ENCODE measurements at regions not wholly inside any gene's neighbourhood (a gene's known extent, or its start where the extent isn't known, plus 50 kb on each side); places are given as distances from the start of the nearest gene placed in this dataset.

GRCh38 chr14:38958589-38958988 lies 144.4 kb downstream of the SEC23A start:
- Histone ChIP-seq H4K20me1 (ENCODE audit: insufficient read depth, low read length) (no peaks in the 10 kb centered on the region), H2AK5ac (ENCODE audit: low read depth, low read length) (no peak overlapping the region), H3K4me3 (ENCODE audit: insufficient read depth, low read depth, low read length) (no peak overlapping the region), H3K79me1 (ENCODE audit: low read depth in 1 of 2, low read length in 2 of 2) (no peaks in the 10 kb centered on the region), H4K8ac (ENCODE audit: low read depth in 2 of 2, low read length in 2 of 2) (no peak overlapping the region), H2AK9ac (replicated peaks; ENCODE audit: low read depth, low read length, poor library complexity) (no peak overlapping the region), H3K56ac (ENCODE audit: extremely low read depth, insufficient read depth, low read length) (no peak overlapping the region; the same call in 1 of the 2 replicates), H3K4ac (ENCODE audit: low read depth, low read length) (no peak overlapping the region), H4K5ac (ENCODE audit: low read depth, low read length) (no peak overlapping the region), H3K4me2 (ENCODE audit: low read depth, low read length) (no peak overlapping the region), H3K27me3 (ENCODE audit: control insufficient read depth, insufficient read depth, low read length) (no peaks in the 10 kb centered on the region), H3K36me3 (ENCODE audit: control insufficient read depth, insufficient read depth, low read length) (no peaks in the 10 kb centered on the region), H3K27ac (ENCODE audit: insufficient read depth, low read length) (no peak overlapping the region), H3K9me3 (ENCODE audit: control insufficient read depth, insufficient read depth, low read length) (no peaks in the 10 kb centered on the region), H3K23ac (ENCODE audit: low read depth, low read length) (no peak overlapping the region), H3K14ac (replicated peaks; ENCODE audit: low read depth, low read length) (no peak overlapping the region), H2BK15ac (ENCODE audit: low read depth, low read length) (no peak overlapping the region), H2BK20ac (ENCODE audit: low read depth, low read length) (no peak overlapping the region), H2AFZ (replicated peaks; ENCODE audit: low read length, poor library complexity) (no peak overlapping the region), H2BK120ac (ENCODE audit: low read depth, low read length) (no peak overlapping the region), H3K9me1 (ENCODE audit: insufficient read depth, low read length) (no peaks in the 10 kb centered on the region), H3K4me1 (ENCODE audit: control insufficient read depth, insufficient read depth, low read length) (no peaks in the 10 kb centered on the region), H2BK5ac (ENCODE audit: low read depth, low read length, poor library complexity, severe bottlenecking) (no peak overlapping the region), H3K9ac (ENCODE audit: low read depth, low read length) (no peak overlapping the region), H4K91ac (ENCODE audit: insufficient read depth, low read depth, low read length) (no peak overlapping the region), H3K18ac (ENCODE audit: low read depth, low read length) (no peak overlapping the region)
- intact Hi-C loops (cut with micrococcal nuclease), result no loop called here
- ChIA-PET CTCF (no interaction called here), POLR2A (ENCODE audit: unreplicated experiment) (no interaction called here)
- in situ Hi-C loops (cut with MboI; ENCODE audit: low sequenced_read_pairs), result no loop called here
- no CpG with 5 or more reads among the region's 3 CpGs for WGBS, 2 experiments (ENCODE audit: extremely low coverage in 2 of 2, insufficient read length in 1 of 2)
- dilution Hi-C loops (cut with HindIII; ENCODE audit: low sequenced_read_pairs, unreplicated experiment), result no loop called here
- DNase-seq (no peak), ATAC-seq (ENCODE audit: low read depth) (no peak)
- BruUV-seq (replicated peaks), result no TSS peak
- TF ChIP-seq FOS (IDR thresholded peaks at IDR 0.05; ENCODE audit: low read depth, low read length) (no peak), SMC3 (IDR thresholded peaks at IDR 0.05; ENCODE audit: low read depth, low read length) (no peak), MAZ (IDR thresholded peaks at IDR 0.05; ENCODE audit: borderline replicate concordance, low read depth, low read length) (no peak), POLR2A (IDR thresholded peaks at IDR 0.05; ENCODE audit: low read depth, low read length) (no peak), RAD21 (IDR thresholded peaks at IDR 0.05; ENCODE audit: low read length) (no peak), RFX5 (IDR thresholded peaks at IDR 0.05; ENCODE audit: low read depth, low read length) (no peak), CTCF (conservative IDR thresholded peaks at IDR 0.05; ENCODE audit: low read depth, low read length) (no peak), BHLHE40 (IDR thresholded peaks at IDR 0.05; ENCODE audit: low read depth, low read length) (no peak), NFE2L2 (IDR thresholded peaks at IDR 0.05; ENCODE audit: low read depth, low read length) (no peak), CHD1 (IDR thresholded peaks at IDR 0.05; ENCODE audit: low read depth, low read length) (no peak), USF2 (IDR thresholded peaks at IDR 0.05; ENCODE audit: low read depth, low read length) (no peak), MXI1 (IDR thresholded peaks at IDR 0.05; ENCODE audit: borderline replicate concordance, low read depth, low read length) (no peak), RCOR1 (IDR thresholded peaks at IDR 0.05; ENCODE audit: insufficient replicate concordance, low read length) (no peak)
